Smooth muscle cell (in vitro differentiated cells): ENCODE measurements at regions not wholly inside any gene's neighbourhood (a gene's known extent, or its start where the extent isn't known, plus 50 kb on each side); places are given as distances from the start of the nearest gene placed in this dataset.

ENCODE experiments used
- DNase-seq: peaks from one replicate; lab custom pipeline; 2025; ENCODE audit not compliant: unreplicated experiment; lab: John Stamatoyannopoulos, UW
- H2AFZ ChIP-seq: fragments of 200-600 bp; sonication (generic); 2 replicates; pipeline ENCODE4 v1.6.0; 2016; ENCODE audit warnings: antibody characterized with exemption, low read depth, mild to moderate bottlenecking
- H3F3A ChIP-seq: fragments of 200-600 bp; sonication (generic); 2 replicates; pipeline ENCODE4 v1.6.0; 2017; ENCODE audit warnings: antibody characterized with exemption, low read depth
- H3K27ac ChIP-seq: fragments of 200-600 bp; sonication (generic); 2 replicates; pipeline ENCODE4 v1.5.1; 2016; ENCODE audit warnings: low read depth, mild to moderate bottlenecking
- H3K27me3 ChIP-seq: fragments of 200-600 bp; sonication (generic); 2 replicates; pipeline ENCODE4 v1.6.1; 2016; ENCODE audit warnings: low read depth, mild to moderate bottlenecking
- H3K36me3 ChIP-seq: fragments of 200-600 bp; sonication (generic); 2 replicates; pipeline ENCODE4 v1.5.1; 2016; ENCODE audit warnings: low read depth
- H3K4me1 ChIP-seq: fragments of 200-600 bp; sonication (generic); 2 replicates; pipeline ENCODE4 v1.5.1; 2016; ENCODE audit warnings: low read depth
- H3K4me2 ChIP-seq: fragments of 200-600 bp; sonication (generic); 2 replicates; pipeline ENCODE4 v1.6.0; 2016; ENCODE audit warnings: mild to moderate bottlenecking
- H3K4me3 ChIP-seq: fragments of 200-600 bp; sonication (generic); 2 replicates; pipeline ENCODE4 v1.5.1; 2016; ENCODE audit warnings: mild to moderate bottlenecking
- H3K79me2 ChIP-seq: fragments of 200-600 bp; sonication (generic); 2 replicates; pipeline ENCODE4 v1.6.0; 2016; ENCODE audit warnings: low read depth, mild to moderate bottlenecking
- H3K9ac ChIP-seq: fragments of 200-600 bp; sonication (generic); 2 replicates; pipeline ENCODE4 v1.6.0; 2016; ENCODE audit warnings: low read depth
- H3K9me3 ChIP-seq: fragments of 200-600 bp; sonication (generic); replicated peaks from 2 replicates; pipeline ENCODE4 v1.5.1; 2016; ENCODE audit warnings: low read depth
- H4K20me1 ChIP-seq: fragments of 200-600 bp; sonication (generic); 2 replicates; pipeline ENCODE4 v1.6.0; 2016; ENCODE audit warnings: low read depth
- WGBS: methylation state at CpG from one replicate; pipeline ENCODE4 v1.1.7; 2016; ENCODE audit warnings: low lambda C conversion rate; 5-methylcytosine and 5-hydroxymethylcytosine counted together
- TF ChIP-seq, protein P1 (sequence below): fragments of 200-600 bp; sonication (generic); IDR thresholded peaks from 2 replicates; pipeline ENCODE4 v1.5.1; 2017; ENCODE audit warnings: borderline replicate concordance, mild to moderate bottlenecking, antibody characterized with exemption; ENCODE audit not compliant: insufficient read depth, poor library complexity, severe bottlenecking

DNA sequence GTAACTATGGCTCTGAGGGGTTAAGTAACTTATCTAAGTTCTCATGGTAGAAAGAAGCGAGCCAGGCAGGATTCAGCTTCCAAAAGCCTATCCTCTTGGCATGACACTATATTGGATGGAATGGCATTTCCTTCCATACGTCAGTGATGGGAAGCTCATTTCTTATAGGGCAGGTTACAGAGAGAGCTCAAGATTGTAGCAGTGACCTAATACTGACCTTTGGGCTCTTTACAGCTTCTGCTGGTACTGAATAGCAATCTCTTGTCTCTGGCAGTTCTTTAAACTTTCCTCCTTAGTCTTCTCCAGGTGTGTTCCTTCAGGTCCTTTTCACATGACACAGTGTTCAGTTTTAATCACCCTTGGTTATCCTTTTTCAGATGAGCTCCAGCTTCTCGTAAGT lies 133.0 kb downstream of the HRH4 start:
- no peaks in the 10 kb centered on the region for H4K20me1 ChIP-seq
- no peak overlapping the region for H3K27ac ChIP-seq
- H3K79me2 ChIP-seq, result no peaks in the 10 kb centered on the region
- 88% methylated on average over 3 of the region's 3 CpGs for WGBS
- H3K4me2 ChIP-seq, result no peak overlapping the region
- no peaks in the 10 kb centered on the region for H3K36me3 ChIP-seq
- H3K4me3 ChIP-seq, result no peak overlapping the region
- H3K27me3 ChIP-seq, result no peaks in the 10 kb centered on the region
- TF ChIP-seq, protein P1, sequence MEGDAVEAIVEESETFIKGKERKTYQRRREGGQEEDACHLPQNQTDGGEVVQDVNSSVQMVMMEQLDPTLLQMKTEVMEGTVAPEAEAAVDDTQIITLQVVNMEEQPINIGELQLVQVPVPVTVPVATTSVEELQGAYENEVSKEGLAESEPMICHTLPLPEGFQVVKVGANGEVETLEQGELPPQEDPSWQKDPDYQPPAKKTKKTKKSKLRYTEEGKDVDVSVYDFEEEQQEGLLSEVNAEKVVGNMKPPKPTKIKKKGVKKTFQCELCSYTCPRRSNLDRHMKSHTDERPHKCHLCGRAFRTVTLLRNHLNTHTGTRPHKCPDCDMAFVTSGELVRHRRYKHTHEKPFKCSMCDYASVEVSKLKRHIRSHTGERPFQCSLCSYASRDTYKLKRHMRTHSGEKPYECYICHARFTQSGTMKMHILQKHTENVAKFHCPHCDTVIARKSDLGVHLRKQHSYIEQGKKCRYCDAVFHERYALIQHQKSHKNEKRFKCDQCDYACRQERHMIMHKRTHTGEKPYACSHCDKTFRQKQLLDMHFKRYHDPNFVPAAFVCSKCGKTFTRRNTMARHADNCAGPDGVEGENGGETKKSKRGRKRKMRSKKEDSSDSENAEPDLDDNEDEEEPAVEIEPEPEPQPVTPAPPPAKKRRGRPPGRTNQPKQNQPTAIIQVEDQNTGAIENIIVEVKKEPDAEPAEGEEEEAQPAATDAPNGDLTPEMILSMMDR, result no peak
- H3F3A ChIP-seq, result no peaks in the 10 kb centered on the region
- peaks cover 7% of the 10 kb centered on the region for H3K4me1 ChIP-seq
- H2AFZ ChIP-seq, result no peak overlapping the region
- no peak overlapping the region for H3K9ac ChIP-seq
- DNase-seq, result no peak
- H3K9me3 ChIP-seq, result no peaks in the 10 kb centered on the region

DNA sequence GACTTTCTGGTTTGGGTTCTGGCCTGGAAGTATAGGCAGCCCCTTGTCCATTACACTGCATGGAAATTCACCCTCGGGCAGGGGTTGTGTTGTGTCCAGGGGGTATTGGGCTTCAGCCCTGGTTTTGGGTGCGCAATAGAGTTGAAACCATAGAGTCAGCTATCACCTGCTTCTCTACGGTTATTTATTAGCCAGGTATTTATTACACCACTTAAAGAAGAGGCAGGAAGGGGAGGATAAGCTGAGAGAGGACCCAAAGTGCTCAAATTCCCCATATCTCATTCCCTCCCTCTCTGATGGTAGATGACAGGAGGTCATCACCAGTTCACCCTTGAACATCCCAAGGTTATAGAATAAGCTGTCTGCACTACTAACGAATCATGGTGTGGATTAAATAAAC lies 133.4 kb downstream of the HRH4 start:
- TF ChIP-seq, protein P1, result no peak
- WGBS, result 93% methylated on average over 4 of the region's 4 CpGs
- no peaks in the 10 kb centered on the region for H4K20me1 ChIP-seq
- no peak for DNase-seq
- no peaks in the 10 kb centered on the region for H3F3A ChIP-seq
- H3K9ac ChIP-seq, result no peak overlapping the region
- no peak overlapping the region for H3K4me2 ChIP-seq
- H3K4me1 ChIP-seq, result peaks cover 7% of the 10 kb centered on the region
- H2AFZ ChIP-seq, result no peak overlapping the region
- H3K27ac ChIP-seq, result no peak overlapping the region
- no peaks in the 10 kb centered on the region for H3K9me3 ChIP-seq
- H3K36me3 ChIP-seq, result no peaks in the 10 kb centered on the region
- no peaks in the 10 kb centered on the region for H3K79me2 ChIP-seq
- H3K27me3 ChIP-seq, result no peaks in the 10 kb centered on the region
- no peak overlapping the region for H3K4me3 ChIP-seq

DNA sequence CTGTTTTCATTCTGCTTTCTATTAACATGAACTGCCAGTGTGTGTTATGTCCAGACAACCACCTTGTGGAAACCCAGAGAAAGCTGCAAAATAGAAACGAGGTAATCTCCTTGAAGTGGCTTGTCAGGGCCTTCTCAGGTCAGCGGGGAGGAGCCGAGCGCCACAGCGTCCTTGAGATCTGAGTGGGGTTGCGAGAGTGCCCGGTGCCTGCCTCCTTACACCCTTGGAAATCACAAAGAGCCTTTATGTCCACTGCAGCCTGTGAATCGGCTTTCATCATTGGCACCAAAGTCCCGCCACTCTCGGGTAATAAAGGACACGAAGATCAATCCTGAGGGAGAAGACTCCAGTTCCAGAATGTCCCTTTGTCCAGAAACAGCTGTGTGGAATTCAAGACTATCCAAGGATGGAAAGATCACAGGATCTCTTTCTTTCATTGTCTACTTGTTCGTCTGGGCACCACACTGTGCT lies 135.2 kb downstream of the HRH4 start:
- no peak overlapping the region for H3K4me2 ChIP-seq
- H3K4me1 ChIP-seq, result peaks cover 7% of the 10 kb centered on the region
- H3K9ac ChIP-seq, result no peak overlapping the region
- DNase-seq, result no peak
- no peaks in the 10 kb centered on the region for H4K20me1 ChIP-seq
- H3K36me3 ChIP-seq, result no peaks in the 10 kb centered on the region
- no peak overlapping the region for H3K27ac ChIP-seq
- H3F3A ChIP-seq, result no peaks in the 10 kb centered on the region
- H3K4me3 ChIP-seq, result no peak overlapping the region
- H3K79me2 ChIP-seq, result no peaks in the 10 kb centered on the region
- TF ChIP-seq, protein P1, result no peak
- H3K9me3 ChIP-seq, result no peaks in the 10 kb centered on the region
- WGBS, result 91% methylated on average over 12 of the region's 12 CpGs
- no peak overlapping the region for H2AFZ ChIP-seq
- H3K27me3 ChIP-seq, result no peaks in the 10 kb centered on the region

DNA sequence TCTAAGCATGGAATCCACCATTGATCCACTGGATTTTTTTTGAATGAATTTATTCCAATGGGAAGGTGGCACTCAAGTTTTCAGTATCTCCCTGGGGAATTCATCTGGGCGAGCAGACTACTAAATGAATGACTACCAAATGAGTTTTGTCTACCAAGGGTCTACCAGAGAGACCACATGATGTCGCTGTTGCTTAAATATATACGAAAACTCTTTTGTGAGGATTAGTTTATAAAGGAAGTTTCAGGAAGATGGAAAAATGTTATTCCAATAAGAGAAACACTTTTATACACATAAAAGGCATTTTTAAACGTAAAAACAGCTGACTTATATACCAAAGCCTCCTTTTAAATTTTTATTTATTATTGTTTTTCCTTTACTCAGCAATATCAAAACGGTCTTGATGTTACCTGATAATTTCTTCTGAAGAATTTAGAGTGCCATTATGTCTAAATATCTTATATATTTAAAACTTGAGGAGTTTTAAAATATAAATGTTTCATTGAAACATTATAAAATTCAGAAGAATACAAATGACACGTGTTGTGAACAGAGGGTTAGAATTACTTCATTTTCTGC lies 139.7 kb downstream of the HRH4 start:
- no peak overlapping the region for H2AFZ ChIP-seq
- no peaks in the 10 kb centered on the region for H3K36me3 ChIP-seq
- H3K79me2 ChIP-seq, result no peaks in the 10 kb centered on the region
- no peak for DNase-seq
- no peaks in the 10 kb centered on the region for H3F3A ChIP-seq
- H3K4me3 ChIP-seq, result no peak overlapping the region
- no peak overlapping the region for H3K27ac ChIP-seq
- no peaks in the 10 kb centered on the region for H3K27me3 ChIP-seq
- WGBS, result 30% methylated on average over 6 of the region's 6 CpGs
- H3K4me1 ChIP-seq, result peaks cover 5% of the 10 kb centered on the region
- TF ChIP-seq, protein P1, result peak; percentile 72
- no peaks in the 10 kb centered on the region for H3K9me3 ChIP-seq
- no peaks in the 10 kb centered on the region for H4K20me1 ChIP-seq
- H3K9ac ChIP-seq, result no peak overlapping the region
- no peak overlapping the region for H3K4me2 ChIP-seq
